GM19438 (cell line): ENCODE measurements at regions not wholly inside any gene's neighbourhood (a gene's known extent, or its start where the extent isn't known, plus 50 kb on each side); places are given as distances from the start of the nearest gene placed in this dataset.
"Not testable (repeated sequence)": the region's sequence is repeated elsewhere in the genome, so short reads cannot be mapped to it uniquely, and the experiment has no call there.

Experiments used
- ATAC-seq: cut with Tn5 transposase; IDR thresholded peaks from one replicate; pipeline ENCODE4 v1.9.1; 2021; ENCODE audit warnings: low read depth; ENCODE audit not compliant: unreplicated experiment

- no peak for ATAC-seq
Measured at GRCh38 chr5:7192016-7192415, 203.9 kb upstream of the ADCY2 start.

- ATAC-seq: no peak
Measured at GRCh38 chr5:7202846-7203245, 193.1 kb upstream of the ADCY2 start.

- ATAC-seq: no peak
Measured at GRCh38 chr5:7207979-7208378, 188.0 kb upstream of the ADCY2 start.

- ATAC-seq: no peak
Measured at GRCh38 chr5:7208938-7209337, 187.0 kb upstream of the ADCY2 start.

GRCh38 chr5:7209658-7210057 is 186.3 kb upstream of the ADCY2 start:
- ATAC-seq: no peak

- no peak for ATAC-seq
Measured at GRCh38 chr5:7210549-7210948, 185.4 kb upstream of the ADCY2 start.

GRCh38 chr5:7213525-7213924 is 182.4 kb upstream of the ADCY2 start:
- no peak for ATAC-seq

- ATAC-seq: no peak
Measured at GRCh38 chr5:7214906-7215416, 181.0 kb upstream of the ADCY2 start.

GRCh38 chr5:7218141-7218540 is 177.8 kb upstream of the ADCY2 start:
- ATAC-seq: no peak

- ATAC-seq: no peak
Measured at GRCh38 chr5:7220156-7220555, 175.8 kb upstream of the ADCY2 start.

GRCh38 chr5:7221041-7221440 is 174.9 kb upstream of the ADCY2 start:
- no peak for ATAC-seq

- no peak for ATAC-seq
Measured at GRCh38 chr5:7225826-7226225, 170.1 kb upstream of the ADCY2 start.

- no peak for ATAC-seq
Measured at GRCh38 chr5:7242118-7242710, 153.7 kb upstream of the ADCY2 start.

GRCh38 chr5:7244208-7244607 is 151.7 kb upstream of the ADCY2 start:
- no peak for ATAC-seq

GRCh38 chr5:7245121-7245651 is 150.8 kb upstream of the ADCY2 start:
- ATAC-seq: no peak

GRCh38 chr5:7246287-7246686 is 149.7 kb upstream of the ADCY2 start:
- ATAC-seq: no peak

GRCh38 chr5:7250004-7250403 is 145.9 kb upstream of the ADCY2 start:
- no peak for ATAC-seq

GRCh38 chr5:7250611-7251010 is 145.3 kb upstream of the ADCY2 start:
- ATAC-seq: no peak

GRCh38 chr5:7251132-7251531 is 144.8 kb upstream of the ADCY2 start:
- no peak for ATAC-seq

GRCh38 chr5:7261049-7261448 is 134.9 kb upstream of the ADCY2 start:
- no peak for ATAC-seq

GRCh38 chr5:7261900-7262299 is 134.0 kb upstream of the ADCY2 start:
- ATAC-seq: no peak

GRCh38 chr5:7263398-7264015 is 132.4 kb upstream of the ADCY2 start:
- not testable (repeated sequence) for ATAC-seq
